ENCODE measurements at regions not wholly inside any gene's neighbourhood (a gene's known extent, or its start where the extent isn't known, plus 50 kb on each side); places are given as distances from the start of the nearest gene placed in this dataset.
A peak's percentile ranks its signal among the peaks of the same experiment; 100 is the strongest.

GRCh38 chr6:144477396-144477795 lies 192.3 kb downstream of the UTRN start:
- Histone ChIP-seq H3K4me3 (no peak overlapping the region), H3K27ac (no peak overlapping the region), H3K27me3 (no peaks in the 10 kb centered on the region), H3K4me1 (peaks cover 0 to 11% (median 0%) of the 10 kb centered on the region in 3 donors), H3K36me3 (peaks cover 0 to 20% (median 14%) of the 10 kb centered on the region in 3 donors), H3K9me3 (no peaks in the 10 kb centered on the region)
- TF ChIP-seq, protein P1, sequence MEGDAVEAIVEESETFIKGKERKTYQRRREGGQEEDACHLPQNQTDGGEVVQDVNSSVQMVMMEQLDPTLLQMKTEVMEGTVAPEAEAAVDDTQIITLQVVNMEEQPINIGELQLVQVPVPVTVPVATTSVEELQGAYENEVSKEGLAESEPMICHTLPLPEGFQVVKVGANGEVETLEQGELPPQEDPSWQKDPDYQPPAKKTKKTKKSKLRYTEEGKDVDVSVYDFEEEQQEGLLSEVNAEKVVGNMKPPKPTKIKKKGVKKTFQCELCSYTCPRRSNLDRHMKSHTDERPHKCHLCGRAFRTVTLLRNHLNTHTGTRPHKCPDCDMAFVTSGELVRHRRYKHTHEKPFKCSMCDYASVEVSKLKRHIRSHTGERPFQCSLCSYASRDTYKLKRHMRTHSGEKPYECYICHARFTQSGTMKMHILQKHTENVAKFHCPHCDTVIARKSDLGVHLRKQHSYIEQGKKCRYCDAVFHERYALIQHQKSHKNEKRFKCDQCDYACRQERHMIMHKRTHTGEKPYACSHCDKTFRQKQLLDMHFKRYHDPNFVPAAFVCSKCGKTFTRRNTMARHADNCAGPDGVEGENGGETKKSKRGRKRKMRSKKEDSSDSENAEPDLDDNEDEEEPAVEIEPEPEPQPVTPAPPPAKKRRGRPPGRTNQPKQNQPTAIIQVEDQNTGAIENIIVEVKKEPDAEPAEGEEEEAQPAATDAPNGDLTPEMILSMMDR (IDR thresholded peaks at IDR 0.05), result no peak
- FAIRE-seq (no peak), ATAC-seq (no peak), DNase-seq (no peak)
- intact Hi-C loops (cut with DNase I), result loop anchor here in 2 of 3 donors (10.0 kb wide), 2 partner anchors 193 to 373 kb away; partner anchors contain the start of gene UTRN (in 1 of the 2)
- 87 to 91% methylated on average over 1 of the region's 1 CpG for WGBS, 2 donors

DNA sequence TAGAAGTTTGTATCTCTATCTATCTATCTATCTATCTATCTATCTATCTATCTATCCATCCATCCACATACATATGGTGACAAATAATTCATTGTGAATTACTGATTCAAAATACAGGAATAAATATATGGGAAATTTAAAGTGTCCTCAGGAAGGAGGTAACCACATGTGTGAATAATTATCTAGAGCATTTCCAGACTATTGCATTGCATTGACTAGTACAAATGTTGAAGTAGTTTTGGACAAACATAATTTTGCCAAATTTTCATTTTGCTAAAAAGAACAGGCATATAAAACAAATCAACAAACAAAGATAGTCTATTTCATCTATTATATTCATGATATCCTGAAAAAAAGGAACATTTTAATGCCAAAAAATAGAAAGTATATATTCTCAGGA lies 192.7 kb downstream of the UTRN start:
- Histone ChIP-seq H3K36me3 (peaks cover 0 to 20% (median 14%) of the 10 kb centered on the region in 3 donors), H3K4me1 (peaks cover 0 to 11% (median 0%) of the 10 kb centered on the region in 3 donors), H3K27ac (no peak overlapping the region), H3K9me3 (no peaks in the 10 kb centered on the region), H3K27me3 (no peaks in the 10 kb centered on the region), H3K4me3 (no peak overlapping the region)
- ATAC-seq (no peak), DNase-seq (no peak), FAIRE-seq (no peak)
- TF ChIP-seq, protein P1 (IDR thresholded peaks at IDR 0.05), result no peak
- intact Hi-C loops (cut with DNase I), result loop anchor here in 2 of 3 donors (10.0 kb wide), 2 partner anchors 193 to 373 kb away; partner anchors contain the start of gene UTRN (in 1 of the 2)

- TF ChIP-seq, protein P1 (IDR thresholded peaks at IDR 0.05), result no peak
- peak; percentile 24 to 64 (median 32) for ATAC-seq
- H3K4me1 ChIP-seq, result peaks cover 0 to 11% (median 0%) of the 10 kb centered on the region in 3 donors
- peaks cover 0 to 20% (median 11%) of the 10 kb centered on the region in 3 donors for H3K36me3 ChIP-seq
- peak in 1 of 6 donors; percentile 26 for DNase-seq
- H3K9me3 ChIP-seq, result no peaks in the 10 kb centered on the region
- FAIRE-seq, result no peak
- WGBS, 2 donors, result 62% methylated on average over 5 of the region's 5 CpGs
- no peak overlapping the region for H3K27ac ChIP-seq
- H3K27me3 ChIP-seq, result no peaks in the 10 kb centered on the region
- intact Hi-C loops (cut with DNase I), result loop anchor here in 2 of 3 donors (10.0 kb wide), 2 partner anchors 194 to 374 kb away; partner anchors contain the start of gene UTRN (in 1 of the 2)
- no peak overlapping the region for H3K4me3 ChIP-seq
Measured at GRCh38 chr6:144478483-144478882, 193.3 kb downstream of the UTRN start.

GRCh38 chr6:144479991-144480390 lies 194.9 kb downstream of the UTRN start:
- no peak overlapping the region for H3K4me3 ChIP-seq
- FAIRE-seq, result no peak
- WGBS, 2 donors, result 76 to 94% methylated on average over 1 of the region's 1 CpG
- H3K27me3 ChIP-seq, result no peaks in the 10 kb centered on the region
- DNase-seq, result no peak
- peaks cover 0 to 15% (median 4%) of the 10 kb centered on the region in 3 donors for H3K36me3 ChIP-seq
- peak overlapping the region in 2 of 4 donors; percentile 9 to 20 for H3K27ac ChIP-seq
- peaks cover 0 to 11% (median 0%) of the 10 kb centered on the region in 3 donors for H3K4me1 ChIP-seq
- TF ChIP-seq, protein P1 (IDR thresholded peaks at IDR 0.05), result no peak
- H3K9me3 ChIP-seq, result no peaks in the 10 kb centered on the region
- no peak for ATAC-seq
- intact Hi-C loops (cut with DNase I), result loop anchor here in 2 of 3 donors (10.0 kb wide), 2 partner anchors 195 to 375 kb away; partner anchors contain the start of gene UTRN (in 1 of the 2)

GRCh38 chr6:144480473-144480872 lies 195.3 kb downstream of the UTRN start:
- peak overlapping the region in 2 of 4 donors; percentile 9 to 20 for H3K27ac ChIP-seq
- intact Hi-C loops (cut with DNase I), result loop anchor here in 1 of 3 donors (10.0 kb wide), 1 partner anchor 376 kb away; no protein-coding TSS in a partner anchor
- no peaks in the 10 kb centered on the region for H3K27me3 ChIP-seq
- no peaks in the 10 kb centered on the region for H3K9me3 ChIP-seq
- TF ChIP-seq, protein P1 (IDR thresholded peaks at IDR 0.05), result no peak
- H3K4me3 ChIP-seq, result no peak overlapping the region
- peaks cover 0 to 11% (median 0%) of the 10 kb centered on the region in 3 donors for H3K4me1 ChIP-seq
- FAIRE-seq, result no peak
- peaks cover 0 to 12% (median 0%) of the 10 kb centered on the region in 3 donors for H3K36me3 ChIP-seq
- ATAC-seq, result peak; percentile 32 to 74 (median 60)
- 40 to 46% methylated on average over 5 of the region's 5 CpGs for WGBS, 2 donors
- no peak for DNase-seq
